Fibroblast of skin of abdomen (primary cell): ENCODE measurements at regions not wholly inside any gene's neighbourhood (a gene's known extent, or its start where the extent isn't known, plus 50 kb on each side); places are given as distances from the start of the nearest gene placed in this dataset.
"Not testable (repeated sequence)": the region's sequence is repeated elsewhere in the genome, so short reads cannot be mapped to it uniquely, and the experiment has no call there.

Experiments
- DNase-seq: peaks from one replicate; pipeline ENCODE4 v3.0.0-alpha.2; 2013

DNA sequence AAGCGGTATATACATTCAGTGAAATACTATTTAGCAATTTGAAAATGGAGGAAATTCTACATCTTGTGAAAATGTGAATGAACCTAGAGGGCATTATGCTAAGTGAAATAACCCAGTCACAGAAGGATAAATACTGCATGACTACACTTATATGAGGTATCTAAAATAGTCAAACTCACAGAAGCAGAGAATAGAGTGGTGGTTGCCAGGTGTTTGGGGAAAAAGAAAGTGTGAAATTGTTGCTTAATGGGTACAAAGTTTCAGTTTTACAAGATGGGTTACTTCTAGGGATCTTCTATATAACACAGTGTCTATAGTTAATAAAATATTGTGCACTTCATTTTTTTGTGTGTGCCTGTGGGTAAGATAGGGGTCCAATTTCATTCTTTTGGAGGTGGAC lies 1152.0 kb downstream of the EPHA7 start:
- no peak for DNase-seq

DNA sequence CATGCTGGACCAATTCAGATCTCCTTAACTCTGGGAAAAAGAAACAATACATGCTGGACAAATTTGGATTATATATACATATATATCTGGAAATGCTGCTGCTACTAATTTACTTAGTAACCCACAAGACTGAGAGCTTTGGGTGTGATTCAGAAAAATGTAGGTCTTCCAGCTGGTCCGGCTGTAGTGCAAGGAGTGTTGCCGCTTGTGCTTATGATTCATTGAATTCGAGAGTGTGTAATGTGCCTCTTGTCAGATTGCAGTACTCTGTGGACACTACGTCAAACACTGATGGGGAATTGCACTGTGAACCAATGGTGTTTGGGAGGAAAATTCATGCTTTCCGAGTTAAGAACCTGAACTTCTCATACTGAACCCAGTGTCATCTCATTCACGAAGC lies 1155.5 kb downstream of the EPHA7 start:
- no peak for DNase-seq

- no peak for DNase-seq
Measured at GRCh38 chr6:92259171-92259570, 1160.2 kb downstream of the EPHA7 start.

GRCh38 chr6:92243315-92243714 lies 1176.0 kb downstream of the EPHA7 start:
- DNase-seq: no peak

DNA sequence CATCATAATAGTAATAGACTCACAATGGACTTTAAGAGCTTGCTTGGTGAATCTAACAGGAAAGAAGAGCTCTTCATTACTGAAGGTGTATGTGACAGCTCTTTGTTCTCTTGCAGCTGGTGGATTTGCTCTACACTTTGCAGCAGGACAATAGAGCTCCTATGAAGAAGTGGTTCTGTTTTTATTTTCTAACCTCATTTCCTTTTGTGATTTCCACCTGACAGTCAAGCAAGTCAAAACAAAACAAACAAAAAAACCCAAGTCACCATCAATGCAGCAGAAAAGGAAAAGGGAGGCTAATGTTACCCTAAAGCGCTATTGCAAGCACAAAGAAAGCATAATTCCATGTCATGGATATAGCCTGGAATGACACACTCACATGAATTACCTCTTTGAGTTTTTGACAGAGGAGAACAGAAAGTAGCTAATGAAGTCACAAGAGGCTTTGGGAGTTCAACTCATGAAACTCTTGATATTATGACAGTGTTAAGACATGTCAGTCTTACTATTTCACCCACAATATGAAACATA lies 1188.1 kb downstream of the EPHA7 start:
- no peak for DNase-seq

GRCh38 chr6:92219987-92220386 lies 1199.4 kb downstream of the EPHA7 start:
- not testable (repeated sequence) for DNase-seq

GRCh38 chr6:92216717-92217116 lies 1202.6 kb downstream of the EPHA7 start:
- no peak for DNase-seq

- no peak for DNase-seq
Measured at GRCh38 chr6:92201618-92202017, 1217.7 kb downstream of the EPHA7 start.

DNA sequence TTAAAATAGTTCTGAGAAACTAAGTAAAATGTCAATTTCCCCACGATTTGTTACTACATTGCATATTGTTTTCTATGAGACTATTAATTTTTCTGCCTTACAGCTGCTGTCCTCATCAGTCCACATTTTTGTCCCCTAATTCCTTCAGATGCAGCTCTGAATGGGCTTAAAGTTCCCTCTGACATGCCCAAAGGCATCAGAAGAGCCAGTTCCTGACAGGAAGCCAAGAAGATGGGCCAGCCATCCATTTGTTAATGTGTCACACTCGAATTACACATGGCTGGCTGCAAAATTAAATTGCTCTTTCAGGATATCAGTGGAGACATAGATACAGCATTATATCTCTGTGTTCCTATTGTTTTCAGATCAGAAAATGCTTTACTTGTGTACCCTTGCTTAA lies 1223.0 kb downstream of the EPHA7 start:
- no peak for DNase-seq

DNA sequence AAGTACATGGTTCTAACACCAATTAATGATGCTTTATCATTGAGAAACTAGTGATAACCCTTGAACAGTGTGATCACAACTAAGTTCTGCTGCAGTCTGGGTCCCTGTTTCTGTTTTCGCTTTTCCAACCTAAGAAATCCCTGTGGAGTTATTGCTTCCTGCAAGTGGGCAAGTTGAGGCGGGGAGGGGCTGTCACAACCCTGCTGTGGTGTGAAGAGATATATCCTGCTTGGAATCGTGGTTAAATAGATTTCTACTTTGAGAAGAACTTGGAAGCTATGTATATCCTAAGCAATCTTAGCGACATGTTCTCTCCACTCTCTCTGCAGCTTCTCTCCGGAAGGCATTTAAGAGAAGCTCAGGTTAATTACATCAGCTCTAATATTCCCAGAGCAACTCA lies 1223.6 kb downstream of the EPHA7 start:
- no peak for DNase-seq

DNA sequence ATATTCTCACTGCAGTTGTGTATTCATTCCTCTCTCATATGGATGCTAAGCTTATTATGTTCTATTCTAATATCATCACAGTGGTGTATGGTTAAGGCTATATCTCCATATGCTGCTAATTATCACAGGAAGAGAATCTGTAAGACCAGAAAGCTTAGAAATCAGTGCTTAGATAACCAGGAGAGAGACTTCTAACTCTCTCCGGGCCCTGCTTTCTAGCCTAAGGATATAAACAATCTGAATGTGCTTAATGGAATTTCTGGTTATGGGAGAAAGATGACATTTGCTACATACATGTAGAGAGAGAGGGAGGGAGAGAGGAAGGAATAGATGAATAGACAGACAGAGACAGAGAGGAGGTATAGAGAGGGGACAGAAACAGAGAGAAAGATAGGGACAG lies 1231.3 kb downstream of the EPHA7 start:
- DNase-seq: no peak

DNA sequence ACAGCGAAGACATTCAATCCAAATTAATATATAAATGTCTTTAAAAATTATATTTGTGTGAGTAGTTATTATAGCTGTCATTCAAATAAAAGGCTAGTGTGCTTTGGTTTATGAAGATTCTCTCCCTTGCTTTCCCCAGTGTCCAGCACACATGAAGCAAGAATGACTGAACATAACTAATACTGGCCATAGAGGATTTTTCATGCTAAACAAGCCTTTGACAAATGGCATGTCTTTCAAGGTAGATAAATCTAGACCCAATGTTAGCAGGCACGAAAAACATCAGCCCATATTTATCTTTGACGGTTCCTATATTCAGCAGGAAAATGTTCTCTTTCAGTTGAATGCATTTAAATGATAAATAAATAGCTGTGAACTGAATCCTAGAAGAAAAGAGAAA lies 1234.4 kb downstream of the EPHA7 start:
- DNase-seq: no peak

GRCh38 chr6:92181347-92181746 lies 1238.0 kb downstream of the EPHA7 start:
- no peak for DNase-seq

GRCh38 chr6:92180090-92180489 lies 1239.3 kb downstream of the EPHA7 start:
- no peak for DNase-seq

DNA sequence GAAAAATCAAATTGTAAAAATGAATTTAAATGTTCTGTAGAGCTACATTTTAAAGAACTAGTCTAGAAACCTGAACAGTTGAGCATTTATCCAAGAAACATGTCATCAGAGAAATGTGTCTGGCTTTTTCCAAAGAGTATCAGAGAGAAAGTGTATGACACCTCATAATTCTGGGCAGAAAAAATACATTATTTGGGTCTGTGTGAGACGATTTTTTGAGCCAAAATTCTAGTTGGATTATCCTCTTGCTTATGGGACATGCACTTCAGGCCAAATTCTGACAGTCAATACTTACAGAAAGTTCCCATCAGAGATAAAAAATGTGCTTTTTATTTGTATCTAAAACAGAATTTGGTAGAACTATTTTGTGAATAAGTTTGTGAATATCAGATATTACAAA lies 1242.7 kb downstream of the EPHA7 start:
- no peak for DNase-seq

DNA sequence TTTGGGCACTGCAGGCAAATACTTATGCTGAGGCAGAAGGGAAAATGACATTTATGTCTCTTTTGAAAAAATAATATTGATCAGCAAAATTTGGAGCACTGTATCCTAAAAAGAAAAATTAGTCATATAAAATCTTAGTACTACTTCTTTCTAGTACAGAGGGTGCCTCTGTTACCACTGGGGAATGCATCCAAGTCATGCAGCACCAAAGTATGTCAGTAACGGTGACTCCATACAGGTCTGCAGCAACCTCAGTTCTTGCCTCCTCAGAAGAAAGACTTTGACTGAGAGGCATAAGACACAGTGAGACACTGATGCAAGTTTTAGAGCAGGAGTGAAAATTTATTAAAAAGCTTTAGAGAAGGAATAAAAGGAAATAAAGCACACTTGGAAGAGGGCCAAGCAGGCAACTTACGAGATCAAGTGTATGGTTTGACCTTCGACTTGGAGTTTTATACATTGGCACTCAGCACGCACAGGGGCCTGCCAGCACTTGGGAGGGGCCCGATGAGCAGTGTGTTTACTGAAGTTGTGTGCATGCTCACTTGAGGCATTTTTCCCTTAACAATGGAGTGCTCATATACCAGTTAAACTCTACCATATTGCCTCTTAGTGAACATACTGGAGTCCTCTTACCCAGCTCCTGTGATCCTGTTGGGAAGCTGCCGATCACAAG lies 1244.8 kb downstream of the EPHA7 start:
- no peak for DNase-seq

- DNase-seq: no peak
Measured at GRCh38 chr6:92169506-92169905, 1249.9 kb downstream of the EPHA7 start.

GRCh38 chr6:92166666-92167065 lies 1252.7 kb downstream of the EPHA7 start:
- no peak for DNase-seq

DNA sequence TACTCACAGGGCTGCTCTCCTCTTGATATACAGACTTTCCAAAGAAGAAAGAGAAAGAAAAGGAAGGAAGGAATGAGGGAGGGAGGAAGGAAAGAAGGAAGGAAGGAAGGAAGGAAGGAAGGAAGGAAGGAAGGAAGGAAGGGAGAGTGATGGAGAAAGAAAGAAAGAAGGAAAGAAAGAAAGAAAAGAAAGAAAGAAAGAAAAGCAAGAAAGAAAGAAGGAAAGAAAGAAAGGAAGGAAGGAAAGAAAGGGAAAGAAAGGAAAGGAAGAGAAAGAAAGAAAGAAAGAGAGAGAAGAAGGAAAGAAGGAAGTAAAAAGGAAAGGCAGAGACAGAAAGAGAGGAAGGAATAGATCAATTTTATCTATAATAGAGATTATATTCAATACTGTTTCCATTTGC lies 1257.4 kb downstream of the EPHA7 start:
- no peak for DNase-seq

- no peak for DNase-seq
Measured at GRCh38 chr6:92160226-92160625, 1259.1 kb downstream of the EPHA7 start.

DNA sequence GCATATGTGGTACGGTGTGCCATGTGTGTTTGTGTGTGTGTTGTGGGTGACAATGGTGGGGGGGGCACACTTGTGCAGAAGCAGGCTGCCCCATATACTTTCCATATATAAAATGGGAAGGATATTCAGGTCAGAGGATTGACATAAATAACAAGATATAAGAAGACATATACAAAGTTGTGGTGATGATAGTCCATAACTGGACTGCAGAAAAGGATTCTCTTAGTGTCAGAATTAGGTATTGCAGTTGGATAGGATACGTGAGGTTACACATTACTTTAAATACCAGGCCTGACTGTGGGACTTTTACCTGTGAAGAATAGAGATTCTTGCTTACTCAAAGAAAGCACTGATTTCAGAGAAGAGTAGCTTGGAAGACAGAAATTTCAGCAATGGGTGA lies 1260.3 kb downstream of the EPHA7 start:
- DNase-seq: no peak

GRCh38 chr6:92150553-92150952 lies 1268.8 kb downstream of the EPHA7 start:
- no peak for DNase-seq

DNA sequence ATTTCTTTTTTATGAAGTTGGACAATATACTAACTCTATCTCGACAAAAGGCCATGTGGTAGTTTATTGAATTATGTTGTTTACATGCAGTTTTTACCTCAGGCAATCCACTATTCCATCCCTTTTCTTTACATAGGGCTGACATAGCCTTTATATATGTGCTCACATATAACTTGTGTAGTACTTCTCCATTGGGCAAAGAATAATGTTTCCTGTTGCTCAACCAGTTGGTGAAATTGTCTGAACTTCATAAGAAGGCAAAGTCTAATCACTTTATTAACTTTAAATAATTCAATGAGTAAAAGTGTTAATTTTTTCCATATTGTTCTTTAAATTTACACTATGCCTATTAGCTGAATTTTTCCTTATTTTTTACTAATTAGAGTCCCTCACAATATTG lies 1272.1 kb downstream of the EPHA7 start:
- DNase-seq: no peak

GRCh38 chr6:92139601-92140000 lies 1279.8 kb downstream of the EPHA7 start:
- DNase-seq: no peak

- no peak for DNase-seq
Measured at GRCh38 chr6:92132957-92133356, 1286.4 kb downstream of the EPHA7 start.
